ENCODE measurements at regions not wholly inside any gene's neighbourhood (a gene's known extent, or its start where the extent isn't known, plus 50 kb on each side); places are given as distances from the start of the nearest gene placed in this dataset.

DNA sequence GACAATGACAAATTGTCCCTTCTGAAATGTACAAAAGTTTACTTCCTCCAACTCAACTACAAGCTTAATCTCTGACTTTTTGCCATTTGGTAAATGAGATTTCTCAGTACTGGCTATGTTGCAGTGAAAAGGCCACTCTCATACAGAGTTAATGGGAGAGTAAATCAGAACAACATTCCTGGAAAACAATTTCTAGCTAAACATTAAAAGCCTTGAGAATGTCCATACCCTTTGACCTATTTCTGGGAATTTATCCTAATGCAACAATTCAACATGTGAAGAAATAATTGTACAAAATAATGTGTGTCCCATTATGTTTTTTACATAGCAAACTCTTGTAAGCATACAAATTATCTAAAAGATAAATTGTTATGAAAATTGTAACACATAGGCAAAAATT lies 56.3 kb upstream of the SPEF2 start:
- FAIRE-seq = no peak
- TF ChIP-seq, protein P1, sequence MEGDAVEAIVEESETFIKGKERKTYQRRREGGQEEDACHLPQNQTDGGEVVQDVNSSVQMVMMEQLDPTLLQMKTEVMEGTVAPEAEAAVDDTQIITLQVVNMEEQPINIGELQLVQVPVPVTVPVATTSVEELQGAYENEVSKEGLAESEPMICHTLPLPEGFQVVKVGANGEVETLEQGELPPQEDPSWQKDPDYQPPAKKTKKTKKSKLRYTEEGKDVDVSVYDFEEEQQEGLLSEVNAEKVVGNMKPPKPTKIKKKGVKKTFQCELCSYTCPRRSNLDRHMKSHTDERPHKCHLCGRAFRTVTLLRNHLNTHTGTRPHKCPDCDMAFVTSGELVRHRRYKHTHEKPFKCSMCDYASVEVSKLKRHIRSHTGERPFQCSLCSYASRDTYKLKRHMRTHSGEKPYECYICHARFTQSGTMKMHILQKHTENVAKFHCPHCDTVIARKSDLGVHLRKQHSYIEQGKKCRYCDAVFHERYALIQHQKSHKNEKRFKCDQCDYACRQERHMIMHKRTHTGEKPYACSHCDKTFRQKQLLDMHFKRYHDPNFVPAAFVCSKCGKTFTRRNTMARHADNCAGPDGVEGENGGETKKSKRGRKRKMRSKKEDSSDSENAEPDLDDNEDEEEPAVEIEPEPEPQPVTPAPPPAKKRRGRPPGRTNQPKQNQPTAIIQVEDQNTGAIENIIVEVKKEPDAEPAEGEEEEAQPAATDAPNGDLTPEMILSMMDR (IDR thresholded peaks at IDR 0.05) = no peak
- no peaks in the 10 kb centered on the region for H3K9me3 ChIP-seq
- H3K36me3 ChIP-seq = no peaks in the 10 kb centered on the region
- no peak for DNase-seq
- H3K4me3 ChIP-seq = no peak overlapping the region
- H3K4me1 ChIP-seq = no peaks in the 10 kb centered on the region
- no peak overlapping the region for H3K27ac ChIP-seq
- ATAC-seq = no peak
- intact Hi-C loops (cut with DNase I) = no loop called here
- H3K27me3 ChIP-seq = no peaks in the 10 kb centered on the region

- Histone ChIP-seq H3K4me3 (no peak overlapping the region), H3K4me1 (no peaks in the 10 kb centered on the region), H3K9me3 (no peaks in the 10 kb centered on the region), H3K36me3 (no peaks in the 10 kb centered on the region), H3K27me3 (no peaks in the 10 kb centered on the region), H3K27ac (no peak overlapping the region)
- intact Hi-C loops (cut with DNase I) = no loop called here
- WGBS, 2 donors = 35 to 47% methylated on average over 1 of the region's 1 CpG
- TF ChIP-seq, protein P1 (IDR thresholded peaks at IDR 0.05) = no peak
- no peak for DNase-seq
- no peak for ATAC-seq
- no peak for FAIRE-seq
Measured at GRCh38 chr5:35557748-35558147, 59.9 kb upstream of the SPEF2 start.

DNA sequence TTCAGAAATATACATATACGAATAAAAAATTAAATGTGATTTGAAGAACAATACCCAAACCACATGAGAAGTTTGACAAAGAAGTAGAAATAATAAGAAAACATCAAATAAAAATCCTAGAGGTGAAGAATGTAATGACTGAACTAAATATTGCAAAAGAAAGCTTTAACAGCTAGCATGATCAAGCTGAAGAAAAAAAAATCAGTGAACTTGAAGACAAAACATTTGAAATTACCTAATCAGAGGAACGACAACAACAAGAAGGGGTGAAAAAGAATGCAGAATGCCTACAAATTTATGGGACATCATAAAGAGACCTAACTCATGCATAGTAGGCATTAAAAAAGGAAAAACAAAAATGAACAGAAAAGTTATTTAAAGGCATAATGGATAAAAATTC lies 60.5 kb upstream of the SPEF2 start:
- intact Hi-C loops (cut with DNase I) = no loop called here
- no peaks in the 10 kb centered on the region for H3K36me3 ChIP-seq
- H3K9me3 ChIP-seq = no peaks in the 10 kb centered on the region
- H3K4me1 ChIP-seq = no peaks in the 10 kb centered on the region
- no peak overlapping the region for H3K4me3 ChIP-seq
- H3K27ac ChIP-seq = no peak overlapping the region
- WGBS, 2 donors = 60 to 75% methylated on average over 2 of the region's 2 CpGs
- no peak for ATAC-seq
- no peak for DNase-seq
- H3K27me3 ChIP-seq = no peaks in the 10 kb centered on the region
- FAIRE-seq = no peak
- TF ChIP-seq, protein P1 (IDR thresholded peaks at IDR 0.05) = no peak

GRCh38 chr5:35554016-35554415 lies 63.6 kb upstream of the SPEF2 start:
- H3K27me3 ChIP-seq = no peaks in the 10 kb centered on the region
- 59 to 69% methylated on average over 3 of the region's 3 CpGs for WGBS, 2 donors
- no peak overlapping the region for H3K27ac ChIP-seq
- no peak overlapping the region for H3K4me3 ChIP-seq
- no peak for ATAC-seq
- TF ChIP-seq, protein P1 (IDR thresholded peaks at IDR 0.05) = no peak
- no peaks in the 10 kb centered on the region for H3K4me1 ChIP-seq
- no peaks in the 10 kb centered on the region for H3K36me3 ChIP-seq
- no peak for DNase-seq
- FAIRE-seq = no peak
- intact Hi-C loops (cut with DNase I) = no loop called here
- no peaks in the 10 kb centered on the region for H3K9me3 ChIP-seq

GRCh38 chr5:35545190-35545589 lies 72.5 kb upstream of the SPEF2 start:
- no peak for FAIRE-seq
- no peak for ATAC-seq
- intact Hi-C loops (cut with DNase I) = no loop called here
- no peaks in the 10 kb centered on the region for H3K27me3 ChIP-seq
- no peaks in the 10 kb centered on the region for H3K36me3 ChIP-seq
- no peak for DNase-seq
- no peaks in the 10 kb centered on the region for H3K4me1 ChIP-seq
- no peak overlapping the region for H3K4me3 ChIP-seq
- no peaks in the 10 kb centered on the region for H3K9me3 ChIP-seq
- TF ChIP-seq, protein P1 (IDR thresholded peaks at IDR 0.05) = no peak
- no peak overlapping the region for H3K27ac ChIP-seq
- WGBS, 2 donors = 77 to 87% methylated on average over 4 of the region's 4 CpGs
